B cell (primary cell): ENCODE measurements at regions not wholly inside any gene's neighbourhood (a gene's known extent, or its start where the extent isn't known, plus 50 kb on each side); places are given as distances from the start of the nearest gene placed in this dataset.

Source experiments
- ATAC-seq: fragments of 200-7000 bp; cut with Tn5 transposase; one replicate; pipeline ENCODE4 v1.10.0; 2021; ENCODE audit warnings: low read depth, mild to moderate bottlenecking, moderate number of reproducible peaks, moderate library complexity
- CTCF ChIA-PET: fragments of 350-600 bp; sonication (Branson Sonifier 250); formaldehyde crosslinking; loops from one replicate; lab custom pipeline; 2021; ENCODE audit warnings: antibody characterized with exemption, inconsistent platforms; lab: Charles Lee
- POLR2A ChIA-PET: fragments of 350-600 bp; sonication (Branson Sonifier 250); formaldehyde crosslinking; loops from one replicate; lab custom pipeline; 2021; ENCODE audit warnings: antibody characterized with exemption; lab: Charles Lee
- DNase-seq: peaks from one replicate; pipeline ENCODE4 v3.0.0; 2013
- H2AFZ ChIP-seq: 2 replicates; pipeline ENCODE4 v1.6.1; 2012; ENCODE audit warnings: mild to moderate bottlenecking, low read depth, low read length; ENCODE audit not compliant: insufficient read depth, poor library complexity, severe bottlenecking
- H3K27ac ChIP-seq, 2 donors: 1 replicate in 1 of 2; 2 replicates in 1 of 2; pipeline ENCODE4 v1.5.1; 2012 to 2013; ENCODE audit warnings: low read length in 2 of 2, mild to moderate bottlenecking in 2 of 2, moderate library complexity in 1 of 2
- H3K27me3 ChIP-seq, 4 experiments: fragments of 200-600 bp in 1 of 4; sonication (generic) in 1 of 4; replicated peaks in 1 of 4; 1 replicate in 2 of 4; 2 replicates in 2 of 4; pipeline versions ENCODE4 v1.6.1 to v1.7.0; 2013 to 2016; ENCODE audit warnings: low read length in 3 of 4, mild to moderate bottlenecking in 2 of 4, mixed read lengths in 1 of 4, moderate library complexity in 1 of 4; ENCODE audit not compliant: insufficient read depth in 4 of 4, control insufficient read depth in 3 of 4; ENCODE audit errors: control extremely low read depth in 1 of 4
- H3K36me3 ChIP-seq, 2 experiments: replicated peaks in 1 of 2; 1 replicate in 1 of 2; 2 replicates in 1 of 2; pipeline versions ENCODE4 v1.6.1 to v1.7.1; 2013; ENCODE audit warnings: low read length in 1 of 2; ENCODE audit not compliant: insufficient read depth in 2 of 2, control insufficient read depth in 1 of 2; ENCODE audit errors: control extremely low read depth in 1 of 2, extremely low read depth in 1 of 2
- H3K4me1 ChIP-seq, 2 donors: fragments of 200-600 bp in 1 of 2; sonication (generic) in 1 of 2; 1 replicate in 1 of 2; 2 replicates in 1 of 2; pipeline versions ENCODE4 v1.5.1 to v1.6.1; 2013 to 2017; ENCODE audit warnings: low read length in 2 of 2; ENCODE audit not compliant: control insufficient read depth in 2 of 2, insufficient read depth in 2 of 2
- H3K4me2 ChIP-seq: replicated peaks from 2 replicates; pipeline ENCODE3; 2012; ENCODE audit warnings: mild to moderate bottlenecking, low read depth, low read length; ENCODE audit not compliant: poor library complexity, severe bottlenecking
- H3K4me3 ChIP-seq, 5 experiments: fragments of 200-600 bp in 1 of 5; sonication (generic) in 1 of 5; 1 replicate in 3 of 5; 2 replicates in 2 of 5; pipeline versions ENCODE4 v1.5.1 to v1.7.0; 2011 to 2016; ENCODE audit warnings: low read length in 4 of 5, mild to moderate bottlenecking in 4 of 5, low read depth in 2 of 5, control low read depth in 1 of 5, moderate library complexity in 1 of 5; ENCODE audit not compliant: insufficient read depth in 1 of 5; ENCODE audit errors: control extremely low read depth in 1 of 5, extremely low read depth in 1 of 5
- H3K79me2 ChIP-seq: fragments of 200-600 bp; sonication (generic); one replicate; pipeline ENCODE4 v1.6.0; 2016; ENCODE audit warnings: low read length; ENCODE audit not compliant: control insufficient read depth, insufficient read depth
- H3K9ac ChIP-seq: fragments of 200-600 bp; sonication (generic); 2 replicates; pipeline ENCODE4 v1.6.1; 2017; ENCODE audit warnings: mild to moderate bottlenecking, low read length, moderate library complexity
- H3K9me3 ChIP-seq, 3 donors: one replicate each; pipeline versions ENCODE4 v1.6.1 to v1.7.1; 2013; ENCODE audit warnings: low read length in 2 of 3; ENCODE audit not compliant: control insufficient read depth in 2 of 3, insufficient read depth in 1 of 3; ENCODE audit errors: control extremely low read depth in 1 of 3
- H4K20me1 ChIP-seq: 2 replicates; pipeline ENCODE4 v1.6.0; 2012; ENCODE audit warnings: mild to moderate bottlenecking, low read length; ENCODE audit not compliant: insufficient read depth, control insufficient read depth, poor library complexity, severe bottlenecking
- H3K27ac Mint-ChIP-seq: one replicate; pipeline ENCODE4 v1.8.0; 2021; ENCODE audit warnings: mixed read lengths
- H3K27me3 Mint-ChIP-seq: one replicate; pipeline ENCODE4 v1.8.0; 2021; ENCODE audit warnings: mixed read lengths
- H3K4me1 Mint-ChIP-seq: one replicate; pipeline ENCODE4 v1.8.0; 2021; ENCODE audit warnings: mixed read lengths
- H3K4me3 Mint-ChIP-seq: one replicate; pipeline ENCODE4 v1.8.0; 2021; ENCODE audit warnings: mixed read lengths
- H3K9me3 Mint-ChIP-seq: one replicate; pipeline ENCODE4 v1.8.0; 2022; ENCODE audit warnings: mixed read lengths; ENCODE audit not compliant: insufficient read depth
- EZH2 ChIP-seq: IDR thresholded peaks from 2 replicates; pipeline ENCODE4 v1.6.1; 2012; ENCODE audit warnings: borderline replicate concordance, low read depth, mild to moderate bottlenecking, moderate library complexity, low read length; ENCODE audit not compliant: insufficient read depth, poor library complexity, severe bottlenecking
- WGBS: methylation state at CpG from one replicate; pipeline ENCODE4 v1.1.5; 2013; ENCODE audit warnings: missing lambda C conversion rate; ENCODE audit not compliant: insufficient coverage; 5-methylcytosine and 5-hydroxymethylcytosine counted together
- intact Hi-C: fragments of 100-400 bp; cut with micrococcal nuclease; formaldehyde crosslinking; loops from one replicate; pipeline ENCODE4 v1.10.0; 2022
- TF ChIP-seq, protein P1 (sequence below): fragments of 200-600 bp; IDR thresholded peaks from one replicate; pipeline ENCODE4 v1.8.0; 2022; ENCODE audit warnings: antibody characterized with exemption, mild to moderate bottlenecking

DNA sequence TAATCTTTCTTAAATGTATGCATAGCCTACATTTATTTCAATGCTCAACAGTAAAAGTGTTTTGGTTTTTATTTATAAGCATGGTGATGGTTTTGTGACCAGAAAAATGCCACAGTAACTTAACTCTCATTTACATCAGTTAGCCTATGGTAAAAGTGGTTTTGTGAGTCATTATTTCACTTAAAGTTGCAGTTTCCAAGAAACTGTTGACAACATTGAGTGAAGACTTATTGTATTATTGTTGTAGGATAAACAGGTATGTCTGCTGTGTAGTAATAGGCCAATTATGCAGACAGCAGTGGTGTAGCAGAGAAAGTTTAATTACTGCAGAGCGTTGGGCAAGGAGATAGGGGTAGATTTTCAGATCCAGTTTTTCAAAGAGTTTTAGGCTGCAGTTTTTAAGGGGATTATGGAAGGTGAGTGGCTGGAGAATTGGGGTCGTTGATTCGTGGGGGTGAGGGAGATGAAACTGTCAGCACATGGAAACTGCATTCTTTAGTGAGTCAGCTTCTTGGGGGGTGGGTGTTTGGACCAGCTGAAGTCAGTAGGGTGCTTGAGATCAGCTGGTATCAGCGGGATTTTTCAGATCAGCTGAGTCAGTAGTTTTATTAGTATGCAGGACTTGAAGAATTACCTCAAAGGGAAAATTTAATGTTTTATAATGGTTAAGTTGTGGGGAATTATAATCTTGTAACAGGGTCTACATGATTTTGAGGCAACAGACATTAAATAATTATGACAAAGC, 168.7 kb upstream of the FMN2 start:
- no peaks in the 10 kb centered on the region for H3K4me1 ChIP-seq
- H3K4me2 ChIP-seq: no peak overlapping the region
- WGBS: 88% methylated on average over 4 of the region's 4 CpGs
- H3K4me3 ChIP-seq: no peak overlapping the region
- no peaks in the 10 kb centered on the region for H4K20me1 ChIP-seq
- H3K9me3 ChIP-seq: peaks cover 0 to 8% (median 0%) of the 10 kb centered on the region in 3 donors
- no peaks in the 10 kb centered on the region for H3K27me3 ChIP-seq
- H2AFZ ChIP-seq: no peak overlapping the region
- no peaks in the 10 kb centered on the region for H3K36me3 ChIP-seq
- ATAC-seq: no peak
- Mint-ChIP-seq H3K4me1 (no peaks in the 10 kb centered on the region), H3K27me3 (no peaks in the 10 kb centered on the region), H3K27ac (no peak overlapping the region), H3K4me3 (no peak overlapping the region), H3K9me3 (no peaks in the 10 kb centered on the region)
- CTCF ChIA-PET: no interaction called here
- H3K27ac ChIP-seq: no peak overlapping the region
- no peak for DNase-seq
- no peak for TF ChIP-seq EZH2
- TF ChIP-seq, protein P1, sequence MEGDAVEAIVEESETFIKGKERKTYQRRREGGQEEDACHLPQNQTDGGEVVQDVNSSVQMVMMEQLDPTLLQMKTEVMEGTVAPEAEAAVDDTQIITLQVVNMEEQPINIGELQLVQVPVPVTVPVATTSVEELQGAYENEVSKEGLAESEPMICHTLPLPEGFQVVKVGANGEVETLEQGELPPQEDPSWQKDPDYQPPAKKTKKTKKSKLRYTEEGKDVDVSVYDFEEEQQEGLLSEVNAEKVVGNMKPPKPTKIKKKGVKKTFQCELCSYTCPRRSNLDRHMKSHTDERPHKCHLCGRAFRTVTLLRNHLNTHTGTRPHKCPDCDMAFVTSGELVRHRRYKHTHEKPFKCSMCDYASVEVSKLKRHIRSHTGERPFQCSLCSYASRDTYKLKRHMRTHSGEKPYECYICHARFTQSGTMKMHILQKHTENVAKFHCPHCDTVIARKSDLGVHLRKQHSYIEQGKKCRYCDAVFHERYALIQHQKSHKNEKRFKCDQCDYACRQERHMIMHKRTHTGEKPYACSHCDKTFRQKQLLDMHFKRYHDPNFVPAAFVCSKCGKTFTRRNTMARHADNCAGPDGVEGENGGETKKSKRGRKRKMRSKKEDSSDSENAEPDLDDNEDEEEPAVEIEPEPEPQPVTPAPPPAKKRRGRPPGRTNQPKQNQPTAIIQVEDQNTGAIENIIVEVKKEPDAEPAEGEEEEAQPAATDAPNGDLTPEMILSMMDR: no peak
- H3K79me2 ChIP-seq: no peaks in the 10 kb centered on the region
- POLR2A ChIA-PET: no interaction called here
- no peak overlapping the region for H3K9ac ChIP-seq
- intact Hi-C loops: no loop called here

DNA sequence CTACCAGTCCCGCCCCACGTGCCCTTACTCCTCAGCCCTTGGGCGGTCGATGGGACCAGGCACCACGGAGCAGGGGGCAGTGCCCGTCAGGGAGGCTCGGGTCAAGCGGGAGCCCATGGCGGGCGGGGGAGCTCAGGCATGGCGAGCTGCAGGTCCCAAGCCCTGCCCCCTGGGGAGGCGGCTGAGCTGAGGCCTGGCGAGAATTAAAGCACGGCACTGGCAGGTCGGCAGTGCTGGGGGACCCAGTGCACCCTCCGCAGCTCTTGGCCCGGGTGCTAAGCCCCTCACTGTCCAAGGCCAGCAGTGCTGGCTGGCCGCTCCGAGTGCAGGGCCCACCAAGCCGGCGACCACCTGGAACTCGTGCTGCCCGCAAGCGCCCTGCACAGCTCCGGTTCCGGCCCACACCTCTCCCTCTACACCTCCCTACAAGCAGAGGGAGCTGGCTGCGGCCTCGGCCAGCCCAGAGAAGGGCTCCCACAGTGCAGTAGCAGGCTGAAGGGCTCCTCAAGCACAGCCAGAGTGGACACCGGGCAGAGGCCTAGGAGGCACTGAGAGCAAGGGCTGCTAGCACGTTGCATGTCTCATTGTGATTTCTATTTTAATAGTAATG, 166.8 kb upstream of the FMN2 start:
- no peak overlapping the region for H3K4me2 ChIP-seq
- DNase-seq (no peak), ATAC-seq (no peak)
- no peaks in the 10 kb centered on the region for H4K20me1 ChIP-seq
- intact Hi-C loops: no loop called here
- no peak overlapping the region for H3K9ac ChIP-seq
- CTCF ChIA-PET: interaction anchor here (1.0 kb wide), 1 partner anchor 13 kb away, joined by 3 read pairs; no protein-coding TSS in a partner anchor
- no peak overlapping the region for H3K27ac ChIP-seq
- H3K9me3 Mint-ChIP-seq: no peaks in the 10 kb centered on the region
- H3K36me3 ChIP-seq: no peaks in the 10 kb centered on the region
- H3K9me3 ChIP-seq: peaks cover 0 to 8% (median 0%) of the 10 kb centered on the region in 3 donors
- no peaks in the 10 kb centered on the region for H3K27me3 ChIP-seq
- 95% methylated on average over 30 of the region's 30 CpGs for WGBS
- H3K27me3 Mint-ChIP-seq: no peaks in the 10 kb centered on the region
- POLR2A ChIA-PET: no interaction called here
- H3K4me3 ChIP-seq: no peak overlapping the region
- H3K4me1 ChIP-seq: no peaks in the 10 kb centered on the region
- no peak overlapping the region for H3K27ac Mint-ChIP-seq
- H3K4me3 Mint-ChIP-seq: no peak overlapping the region
- H3K79me2 ChIP-seq: no peaks in the 10 kb centered on the region
- no peaks in the 10 kb centered on the region for H3K4me1 Mint-ChIP-seq
- no peak overlapping the region for H2AFZ ChIP-seq
- no peak for TF ChIP-seq EZH2
- TF ChIP-seq, protein P1: no peak
